ENCODE measurements at regions not wholly inside any gene's neighbourhood (a gene's known extent, or its start where the extent isn't known, plus 50 kb on each side); places are given as distances from the start of the nearest gene placed in this dataset.
"Not testable (repeated sequence)": the region's sequence is repeated elsewhere in the genome, so short reads cannot be mapped to it uniquely, and the experiment has no call there.

DNA sequence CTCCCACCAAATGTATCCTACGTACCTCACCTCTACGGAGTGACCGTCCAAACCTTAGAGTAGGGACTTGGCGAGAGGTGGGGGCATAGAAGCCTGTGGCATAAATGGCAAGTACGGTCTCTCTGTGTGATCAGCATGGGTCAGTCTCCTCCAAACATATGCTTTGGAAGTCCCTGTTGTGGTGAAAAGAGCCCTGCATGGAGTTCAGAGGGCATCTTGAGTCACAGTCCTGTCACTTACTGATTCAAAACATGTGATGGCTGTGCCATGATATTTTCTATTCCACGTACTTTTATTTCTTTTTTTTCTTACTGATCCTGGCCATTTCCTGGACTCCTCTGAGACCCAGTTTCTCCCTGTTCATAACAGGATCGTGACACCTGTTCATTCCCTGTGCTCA is 67.5 kb upstream of the CEP85L start:
- no peak for DNase-seq

DNA sequence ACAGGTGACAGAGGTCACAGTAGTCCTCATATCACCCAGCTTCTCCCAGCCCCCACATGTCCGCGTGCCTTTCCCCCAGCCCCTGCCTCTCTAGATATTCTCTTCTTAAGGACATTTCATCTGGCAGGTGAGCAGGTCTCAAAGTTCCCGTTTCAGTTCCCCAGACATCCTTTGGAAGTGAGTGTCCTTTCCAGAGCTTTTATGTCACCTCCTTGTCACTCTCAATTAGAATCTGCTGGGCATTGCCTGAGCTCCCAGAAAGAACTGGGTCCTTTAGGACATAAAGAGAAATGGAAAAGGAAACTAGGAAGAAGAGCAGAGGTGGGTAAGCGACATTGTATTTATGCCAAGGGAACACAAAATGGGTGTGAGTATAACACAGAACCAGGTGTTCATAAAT is 66.9 kb upstream of the CEP85L start:
- DNase-seq = no peak

DNA sequence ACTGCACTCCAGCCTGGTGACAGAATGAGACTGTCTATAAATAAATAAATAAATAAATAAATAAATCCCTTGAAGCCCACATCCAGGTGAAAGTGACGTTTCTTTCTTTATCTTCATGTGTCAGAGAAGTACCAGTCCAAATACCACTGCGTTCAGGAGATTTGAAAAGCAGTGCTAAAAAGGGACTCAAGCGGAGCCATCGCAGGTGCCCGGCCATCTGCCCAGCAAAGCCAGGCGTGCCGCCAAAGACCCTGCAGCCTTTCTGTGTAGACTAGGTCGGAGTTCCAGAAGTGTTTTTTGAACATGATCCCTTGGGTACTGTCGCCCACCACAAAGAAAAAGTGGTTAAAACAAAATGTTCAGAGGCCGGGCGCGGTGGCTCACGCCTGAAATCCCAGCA is 65.7 kb upstream of the CEP85L start:
- no peak for DNase-seq

DNA sequence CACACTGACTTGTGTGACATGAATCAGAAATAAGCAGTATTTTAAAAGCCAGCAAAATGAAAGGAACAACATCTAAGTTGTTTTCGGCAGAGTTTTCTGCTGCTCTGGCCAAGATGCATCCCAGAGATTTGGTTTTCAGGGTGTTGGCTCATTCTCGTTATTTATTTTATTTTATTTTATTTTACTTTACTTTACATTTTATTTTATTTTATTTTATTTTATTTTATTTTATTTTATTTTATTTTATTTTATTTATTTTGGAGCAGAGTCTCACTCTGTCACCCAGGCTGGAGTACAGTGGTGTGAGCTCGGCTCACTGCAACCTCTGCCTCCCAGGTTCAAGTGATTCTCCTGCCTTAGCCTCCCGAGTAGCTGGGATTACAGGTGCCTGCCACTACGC is 64.5 kb upstream of the CEP85L start:
- DNase-seq = not testable (repeated sequence)

DNA sequence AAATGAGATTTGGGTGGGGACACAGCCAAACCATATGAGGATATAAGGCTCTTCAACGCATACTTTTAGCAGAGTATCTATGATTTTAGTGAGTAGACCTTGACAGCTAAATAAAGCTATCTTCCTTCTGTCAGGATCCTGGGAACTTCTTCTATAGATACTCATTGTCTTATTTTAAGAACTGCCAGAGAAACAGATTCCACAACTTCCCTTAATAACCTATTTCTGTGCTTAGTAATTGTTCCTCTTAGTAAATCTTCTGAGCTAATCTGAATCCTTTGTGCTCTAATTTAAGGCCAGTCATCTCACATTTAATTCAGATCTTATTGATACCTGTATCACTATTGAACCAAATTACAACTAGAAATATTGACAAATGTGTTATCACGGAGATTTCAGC is 64.0 kb upstream of the CEP85L start:
- DNase-seq = no peak

DNA sequence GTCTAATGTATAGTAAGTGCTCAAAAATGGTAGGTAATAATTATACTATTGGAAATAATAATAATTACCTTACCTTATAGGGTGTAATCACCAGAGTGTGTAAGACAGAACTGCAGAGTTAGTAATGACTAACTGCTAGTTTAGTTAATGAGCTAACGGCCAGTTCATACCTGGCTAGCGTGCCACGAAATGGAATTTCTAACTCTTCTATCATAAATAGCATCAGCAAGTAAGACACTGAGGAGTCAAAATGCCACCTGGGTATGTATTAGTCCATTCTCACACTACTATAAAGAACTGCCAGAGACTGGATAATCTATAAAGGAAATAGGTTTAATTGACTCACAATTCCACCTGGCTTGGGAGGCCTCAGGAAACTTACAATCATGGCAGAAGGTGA is 63.4 kb upstream of the CEP85L start:
- DNase-seq = no peak

DNA sequence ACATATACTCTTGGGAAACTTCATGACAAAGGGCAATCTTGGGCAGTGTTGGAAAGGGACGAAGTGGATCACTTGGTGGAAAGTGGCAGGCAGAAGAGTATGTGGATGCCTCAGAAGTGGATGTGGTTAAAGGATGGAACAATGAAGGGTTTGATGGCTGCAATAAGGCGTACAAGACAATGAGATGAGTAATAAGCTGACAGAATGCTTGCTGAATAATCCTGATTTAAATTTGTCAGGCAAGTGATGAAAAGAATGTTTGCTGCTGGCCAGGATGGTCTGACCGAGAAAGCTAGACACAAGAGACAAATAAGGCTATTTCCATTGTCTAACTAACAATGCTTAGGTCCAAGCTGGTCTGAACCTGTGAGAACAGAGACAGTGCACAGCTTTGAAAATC is 61.6 kb upstream of the CEP85L start:
- no peak for DNase-seq

DNA sequence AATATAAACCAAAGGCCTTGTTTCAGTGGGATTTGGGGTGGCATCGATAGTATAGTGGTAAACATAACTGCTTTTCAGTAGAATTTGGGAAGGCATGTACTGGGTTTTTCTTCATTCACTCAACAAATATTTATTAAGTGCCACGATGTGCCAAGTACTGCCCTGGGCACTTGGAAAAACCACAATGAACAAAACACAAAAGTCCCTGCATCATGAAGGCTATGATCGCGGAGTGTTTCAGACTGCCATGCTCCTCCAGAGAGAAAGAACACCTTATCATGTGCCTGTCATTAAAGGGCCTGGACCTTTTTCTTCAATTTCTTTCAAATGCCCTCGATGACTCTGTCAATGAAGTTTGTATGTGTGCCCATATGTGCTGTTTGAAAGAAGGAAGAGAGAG is 59.2 kb upstream of the CEP85L start:
- DNase-seq = no peak

DNA sequence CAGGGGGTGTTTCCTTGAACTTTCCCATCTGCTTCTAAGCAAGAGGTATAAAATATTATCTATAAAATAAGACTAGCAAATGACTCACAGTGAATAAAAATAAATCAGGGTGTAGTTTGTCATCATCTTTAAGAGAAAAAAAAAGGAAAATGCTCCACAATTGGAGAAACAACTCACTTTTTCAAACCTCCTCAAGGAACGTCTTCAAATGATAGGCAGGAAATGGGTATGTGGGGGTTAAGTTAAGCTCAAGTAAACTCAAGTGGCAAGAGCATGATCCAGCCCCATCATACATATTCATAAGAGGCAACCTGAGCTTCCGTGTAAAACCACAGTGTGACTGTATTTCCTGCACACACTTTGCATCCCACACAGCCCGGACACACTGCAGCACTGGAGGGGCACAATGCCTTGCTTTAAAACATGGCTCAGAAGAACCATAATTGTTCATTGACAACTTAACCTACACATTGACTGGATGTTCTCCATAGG is 58.5 kb upstream of the CEP85L start:
- DNase-seq = no peak

DNA sequence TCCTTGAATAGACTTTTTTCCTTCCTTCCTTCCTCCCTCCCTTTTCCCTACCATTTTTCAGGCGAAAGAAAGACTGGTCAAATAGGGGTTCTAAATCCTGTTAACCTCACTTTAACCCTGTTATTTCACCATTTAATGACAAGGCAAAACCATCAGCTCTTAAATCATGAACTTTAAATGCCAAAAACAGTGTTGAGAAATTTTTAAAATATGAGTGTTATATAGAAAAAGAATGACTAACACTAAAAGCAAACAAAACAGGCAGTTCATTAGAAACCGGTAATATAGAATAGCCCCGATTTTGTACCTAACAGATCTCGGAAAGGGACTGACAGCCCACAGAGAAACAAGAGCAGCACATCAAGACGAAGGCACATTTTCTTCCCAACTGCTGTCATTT is 57.4 kb upstream of the CEP85L start:
- DNase-seq = no peak

DNA sequence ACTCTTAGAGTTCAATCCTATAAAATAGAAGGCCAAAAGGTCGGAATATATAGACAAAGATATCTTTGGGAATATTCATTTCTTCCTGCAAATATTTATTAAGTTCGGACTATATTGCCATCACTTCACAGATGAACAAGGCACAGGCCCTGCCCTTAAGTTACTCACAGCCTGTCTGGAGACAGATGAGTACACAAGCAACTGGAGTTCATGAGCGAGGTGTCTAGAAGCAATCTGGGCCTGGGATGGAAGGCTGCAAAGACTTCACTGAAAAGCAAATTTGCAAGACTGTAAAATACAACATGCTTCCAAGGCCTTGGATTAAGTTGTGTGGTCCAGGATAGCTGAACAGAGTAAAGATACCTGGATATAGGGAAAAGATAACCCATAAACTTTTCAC is 56.7 kb upstream of the CEP85L start:
- no peak for DNase-seq

DNA sequence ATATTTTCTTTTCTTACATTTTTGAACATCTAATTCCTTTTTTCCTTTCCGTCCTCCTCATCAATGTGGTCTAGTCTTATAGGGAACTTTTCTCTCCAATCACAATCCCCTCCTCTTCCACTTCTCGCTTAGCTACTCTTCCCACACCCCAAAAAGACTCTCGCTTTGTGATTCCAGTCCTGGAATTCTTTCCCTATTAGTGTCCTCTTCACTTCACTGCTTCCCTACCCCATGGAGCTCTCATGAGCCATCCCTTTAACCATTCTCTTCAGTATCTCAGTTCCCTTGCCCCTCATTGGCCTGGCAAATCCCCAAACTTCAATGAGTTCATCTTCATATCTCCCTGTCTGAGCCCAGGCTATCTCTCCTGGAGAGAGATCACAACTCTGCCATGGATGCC is 55.3 kb upstream of the CEP85L start:
- no peak for DNase-seq

DNA sequence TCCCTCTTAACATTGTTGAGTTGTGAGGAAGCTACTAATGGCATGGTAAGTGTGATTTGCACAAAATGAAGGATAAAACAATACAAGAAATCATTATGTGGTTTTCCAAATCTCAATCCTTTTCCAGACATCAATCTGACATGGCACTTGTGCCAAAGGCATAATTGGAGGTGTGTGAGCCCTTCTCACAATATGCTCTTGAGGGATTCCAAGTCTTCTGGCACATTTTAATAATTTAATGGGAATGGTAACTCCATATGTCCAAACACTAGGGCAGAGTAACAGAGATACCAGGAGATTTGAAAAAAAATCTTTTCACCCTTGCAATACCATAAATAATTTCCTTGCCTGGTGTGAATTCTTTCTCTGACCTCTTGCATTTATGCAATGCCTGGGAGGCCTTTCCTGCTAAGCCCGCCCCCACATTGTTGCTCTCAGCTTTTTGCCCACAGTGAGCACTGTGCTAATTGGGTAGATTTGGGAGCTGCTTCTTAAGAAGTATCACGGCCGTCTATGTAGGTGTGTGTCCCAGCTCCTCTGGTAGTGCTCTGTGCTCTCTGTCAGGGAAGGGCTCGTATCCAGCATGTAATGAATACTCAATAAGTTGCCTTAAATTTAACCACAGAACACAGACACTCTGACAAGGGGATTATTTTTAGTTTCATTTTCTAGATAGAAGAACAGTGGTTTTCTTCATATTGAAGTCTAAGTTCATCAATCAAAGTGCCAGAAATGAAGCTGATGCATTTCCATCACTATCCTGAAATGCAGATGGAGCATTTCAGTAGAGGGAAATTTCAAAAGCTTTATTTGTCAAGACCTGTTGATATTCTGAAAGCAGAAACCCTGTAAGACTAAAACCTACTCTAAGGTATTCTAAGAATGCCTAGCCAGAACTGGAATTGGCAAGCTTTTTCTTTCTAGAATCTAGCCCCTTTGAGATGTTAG is 54.4 kb upstream of the CEP85L start:
- DNase-seq = no peak

DNA sequence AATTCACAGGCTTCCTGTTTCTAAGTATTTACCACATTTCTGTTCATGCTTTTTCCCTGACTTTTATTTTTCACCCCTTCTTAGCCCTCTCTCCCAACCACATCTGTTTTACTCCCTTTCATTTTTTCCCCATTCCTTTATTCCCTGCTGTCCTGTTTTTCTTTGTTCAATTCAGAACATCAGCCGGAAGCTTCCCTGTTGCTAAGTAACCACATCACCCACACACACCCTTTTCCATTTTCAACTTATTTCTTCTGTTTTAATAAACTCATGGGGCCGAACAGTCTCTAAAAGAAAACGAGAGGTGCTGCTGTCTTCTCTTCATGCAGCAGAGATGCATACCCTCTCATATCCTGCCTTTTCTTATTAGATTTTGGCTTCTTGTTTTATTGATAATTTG is 53.5 kb upstream of the CEP85L start:
- DNase-seq = no peak

DNA sequence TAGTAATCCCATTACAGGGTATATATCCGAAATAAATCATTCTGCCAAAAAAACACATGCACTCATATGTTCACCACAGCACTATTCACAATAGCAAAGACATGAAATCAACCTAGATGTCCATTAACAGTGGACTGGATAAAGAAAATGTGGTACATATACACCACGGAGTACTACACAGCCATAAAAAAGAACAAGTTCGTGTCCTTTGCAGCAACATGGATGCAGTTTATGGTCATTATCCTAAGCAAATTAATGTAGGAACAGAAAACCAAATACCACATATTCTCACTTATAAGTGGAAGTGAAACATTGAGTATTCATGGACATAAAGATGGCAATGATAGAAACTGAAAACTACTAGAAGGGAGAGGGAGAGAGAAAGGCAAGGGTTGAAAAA is 49.9 kb upstream of the CEP85L start:
- not testable (repeated sequence) for DNase-seq

Data from NCI-H1092 treated with DMSO at 0.1 percent for 48 hours (cell line).